ENCODE measurements at regions not wholly inside any gene's neighbourhood (a gene's known extent, or its start where the extent isn't known, plus 50 kb on each side); places are given as distances from the start of the nearest gene placed in this dataset.

GRCh38 chr21:17231124-17231523 lies 281.7 kb upstream of the CXADR start:
- DNase-seq = no peak
- Mint-ChIP-seq H3K27ac (ENCODE audit: unreplicated experiment) (no peak overlapping the region), H3K36me3 (ENCODE audit: insufficient read depth, unreplicated experiment) (no peaks in the 10 kb centered on the region), H3K4me3 (ENCODE audit: low read depth, unreplicated experiment) (no peak overlapping the region), H3K27me3 (ENCODE audit: unreplicated experiment) (no peaks in the 10 kb centered on the region), H3K9me3 (ENCODE audit: low read depth, unreplicated experiment) (peaks cover 3% of the 10 kb centered on the region), H3K4me1 (ENCODE audit: low read depth, unreplicated experiment) (no peaks in the 10 kb centered on the region)
- intact Hi-C loops (cut with micrococcal nuclease; ENCODE audit: unreplicated experiment) = loop anchor here (10.0 kb wide), 1 partner anchor 56 kb away; no protein-coding TSS in a partner anchor
- CTCF ChIA-PET = no interaction called here
- TF ChIP-seq CTCF (IDR thresholded peaks at IDR 0.05; ENCODE audit: unreplicated experiment) = no peak
- BruUV-seq (replicated peaks) = no TSS peak

- TF ChIP-seq CTCF (IDR thresholded peaks at IDR 0.05; ENCODE audit: unreplicated experiment) = no peak
- DNase-seq = no peak
- H3K36me3 Mint-ChIP-seq (ENCODE audit: insufficient read depth, unreplicated experiment) = no peaks in the 10 kb centered on the region
- H3K4me3 Mint-ChIP-seq (ENCODE audit: low read depth, unreplicated experiment) = no peak overlapping the region
- no peak overlapping the region for H3K27ac Mint-ChIP-seq (ENCODE audit: unreplicated experiment)
- CTCF ChIA-PET = no interaction called here
- BruUV-seq (replicated peaks) = no TSS peak
- H3K4me1 Mint-ChIP-seq (ENCODE audit: low read depth, unreplicated experiment) = no peaks in the 10 kb centered on the region
- no peaks in the 10 kb centered on the region for H3K27me3 Mint-ChIP-seq (ENCODE audit: unreplicated experiment)
- intact Hi-C loops (cut with micrococcal nuclease; ENCODE audit: unreplicated experiment) = loop anchor here (10.0 kb wide), 1 partner anchor 57 kb away; no protein-coding TSS in a partner anchor
- peaks cover 3% of the 10 kb centered on the region for H3K9me3 Mint-ChIP-seq (ENCODE audit: low read depth, unreplicated experiment)
Measured at GRCh38 chr21:17231771-17232170, 281.1 kb upstream of the CXADR start.

- Mint-ChIP-seq H3K4me1 (ENCODE audit: low read depth, unreplicated experiment) (no peaks in the 10 kb centered on the region), H3K9me3 (ENCODE audit: low read depth, unreplicated experiment) (no peaks in the 10 kb centered on the region), H3K36me3 (ENCODE audit: insufficient read depth, unreplicated experiment) (no peaks in the 10 kb centered on the region), H3K4me3 (ENCODE audit: low read depth, unreplicated experiment) (no peak overlapping the region), H3K27me3 (ENCODE audit: unreplicated experiment) (peaks cover 25% of the 10 kb centered on the region), H3K27ac (ENCODE audit: unreplicated experiment) (no peak overlapping the region)
- intact Hi-C loops (cut with micrococcal nuclease; ENCODE audit: unreplicated experiment) = loop anchor here (10.0 kb wide), 1 partner anchor 64 kb away; no protein-coding TSS in a partner anchor
- no peak for DNase-seq
- TF ChIP-seq CTCF (IDR thresholded peaks at IDR 0.05; ENCODE audit: unreplicated experiment) = no peak
- no TSS peak for BruUV-seq (replicated peaks)
- CTCF ChIA-PET = no interaction called here
Measured at GRCh38 chr21:17238468-17238867, 274.4 kb upstream of the CXADR start.

- no peak for DNase-seq
- Mint-ChIP-seq H3K27ac (ENCODE audit: unreplicated experiment) (no peak overlapping the region), H3K9me3 (ENCODE audit: low read depth, unreplicated experiment) (no peaks in the 10 kb centered on the region), H3K4me1 (ENCODE audit: low read depth, unreplicated experiment) (no peaks in the 10 kb centered on the region), H3K36me3 (ENCODE audit: insufficient read depth, unreplicated experiment) (no peaks in the 10 kb centered on the region), H3K4me3 (ENCODE audit: low read depth, unreplicated experiment) (no peak overlapping the region), H3K27me3 (ENCODE audit: unreplicated experiment) (no peaks in the 10 kb centered on the region)
- TF ChIP-seq CTCF (IDR thresholded peaks at IDR 0.05; ENCODE audit: unreplicated experiment) = no peak
- CTCF ChIA-PET = no interaction called here
- intact Hi-C loops (cut with micrococcal nuclease; ENCODE audit: unreplicated experiment) = no loop called here
- no TSS peak for BruUV-seq (replicated peaks)
Measured at GRCh38 chr21:17250778-17251241, 262.0 kb upstream of the CXADR start.
